HCT116 (cell line): ENCODE measurements at regions not wholly inside any gene's neighbourhood (a gene's known extent, or its start where the extent isn't known, plus 50 kb on each side); places are given as distances from the start of the nearest gene placed in this dataset.

Source experiments
- ELF1 ChIP-seq: IDR thresholded peaks from 2 replicates; pipeline ENCODE4 v1.6.1; 2012; ENCODE audit warnings: low read depth, borderline replicate concordance
- EZH2 ChIP-seq: fragments of 200-600 bp; sonication (generic); IDR thresholded peaks from 2 replicates; pipeline ENCODE4 v1.6.1; 2017; ENCODE audit warnings: antibody characterized with exemption, mixed run types
- EZH2phosphoT487 ChIP-seq: fragments of 200-600 bp; IDR thresholded peaks from 2 replicates; pipeline ENCODE4 v1.6.1; 2018; ENCODE audit warnings: antibody characterized with exemption, borderline replicate concordance
- POLR2A ChIP-seq: IDR thresholded peaks from 2 replicates; pipeline ENCODE4 v1.7.0; 2011; ENCODE audit warnings: borderline replicate concordance; ENCODE audit not compliant: insufficient read depth, insufficient read length; ENCODE audit errors: extremely low read depth
- POLR2AphosphoS5 ChIP-seq: IDR thresholded peaks from 2 replicates; pipeline ENCODE4 v1.6.1; 2011; ENCODE audit warnings: mild to moderate bottlenecking, low read depth, low read length, moderate library complexity
- SP1 ChIP-seq: IDR thresholded peaks from 2 replicates; pipeline ENCODE4 v1.6.1; 2012; ENCODE audit warnings: low read depth
- TCF7L2 ChIP-seq: IDR thresholded peaks from 2 replicates; pipeline ENCODE4 v1.7.0; 2011; ENCODE audit warnings: borderline replicate concordance, inconsistent platforms; ENCODE audit not compliant: insufficient read depth, insufficient read length; ENCODE audit errors: extremely low read depth
- ZNF274 ChIP-seq: fragments of 200-500 bp; sonication (Bioruptor generic); IDR thresholded peaks from 2 replicates; pipeline ENCODE4 v1.6.1; 2014; ENCODE audit warnings: mild to moderate bottlenecking, low read depth, low read length, inconsistent platforms
- TF ChIP-seq, protein P1 (sequence below), 3 experiments: fragments of 200-600 bp in 1 of 3; sonication (generic) in 1 of 3; IDR thresholded peaks in 2 of 3; conservative IDR thresholded peaks in 1 of 3; 2 replicates each; pipeline ENCODE4 v1.5.1; 2012 to 2017; ENCODE audit warnings: low read depth in 2 of 3, low read length in 2 of 3, antibody characterized with exemption in 1 of 3, borderline replicate concordance in 1 of 3, control low read depth in 1 of 3, mild to moderate bottlenecking in 1 of 3, mixed read lengths in 1 of 3, mixed run types in 1 of 3, moderate library complexity in 1 of 3; ENCODE audit not compliant: insufficient read depth in 1 of 3
- TF ChIP-seq, protein P2 (sequence below): IDR thresholded peaks from 2 replicates; pipeline ENCODE4 v1.6.1; 2012; ENCODE audit warnings: low read depth

DNA sequence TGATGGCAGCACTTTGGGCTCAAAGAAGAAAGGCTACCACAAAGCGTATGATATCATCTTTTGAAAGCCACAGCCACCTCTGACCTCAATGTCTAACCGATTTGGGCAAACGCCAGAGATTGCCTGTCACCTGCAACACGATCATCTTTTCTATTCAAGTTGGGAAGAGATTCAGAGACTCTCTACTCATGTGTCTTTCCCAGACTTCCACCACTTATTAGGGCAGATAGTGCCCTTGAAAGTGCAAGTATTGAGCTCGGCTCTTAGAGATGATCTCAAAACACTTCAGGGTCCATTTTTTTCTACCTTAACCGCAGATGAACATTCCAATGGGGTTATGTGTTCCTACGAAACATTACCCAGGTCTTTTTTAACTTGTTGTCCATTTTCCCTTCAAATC, 213.7 kb downstream of the DRD1 start:
- TF ChIP-seq, protein P1, sequence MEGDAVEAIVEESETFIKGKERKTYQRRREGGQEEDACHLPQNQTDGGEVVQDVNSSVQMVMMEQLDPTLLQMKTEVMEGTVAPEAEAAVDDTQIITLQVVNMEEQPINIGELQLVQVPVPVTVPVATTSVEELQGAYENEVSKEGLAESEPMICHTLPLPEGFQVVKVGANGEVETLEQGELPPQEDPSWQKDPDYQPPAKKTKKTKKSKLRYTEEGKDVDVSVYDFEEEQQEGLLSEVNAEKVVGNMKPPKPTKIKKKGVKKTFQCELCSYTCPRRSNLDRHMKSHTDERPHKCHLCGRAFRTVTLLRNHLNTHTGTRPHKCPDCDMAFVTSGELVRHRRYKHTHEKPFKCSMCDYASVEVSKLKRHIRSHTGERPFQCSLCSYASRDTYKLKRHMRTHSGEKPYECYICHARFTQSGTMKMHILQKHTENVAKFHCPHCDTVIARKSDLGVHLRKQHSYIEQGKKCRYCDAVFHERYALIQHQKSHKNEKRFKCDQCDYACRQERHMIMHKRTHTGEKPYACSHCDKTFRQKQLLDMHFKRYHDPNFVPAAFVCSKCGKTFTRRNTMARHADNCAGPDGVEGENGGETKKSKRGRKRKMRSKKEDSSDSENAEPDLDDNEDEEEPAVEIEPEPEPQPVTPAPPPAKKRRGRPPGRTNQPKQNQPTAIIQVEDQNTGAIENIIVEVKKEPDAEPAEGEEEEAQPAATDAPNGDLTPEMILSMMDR (IDR thresholded peaks at IDR 0.05 in 2 of 3, conservative IDR thresholded peaks at IDR 0.05 in 1 of 3; ENCODE audit: borderline replicate concordance in 1 of 3, insufficient read depth in 1 of 3, low read depth in 2 of 3, low read length in 2 of 3): no peak
- no peak for TF ChIP-seq POLR2A
- TF ChIP-seq ZNF274: no peak
- no peak for TF ChIP-seq EZH2
- no peak for TF ChIP-seq EZH2phosphoT487
- TF ChIP-seq, protein P2, sequence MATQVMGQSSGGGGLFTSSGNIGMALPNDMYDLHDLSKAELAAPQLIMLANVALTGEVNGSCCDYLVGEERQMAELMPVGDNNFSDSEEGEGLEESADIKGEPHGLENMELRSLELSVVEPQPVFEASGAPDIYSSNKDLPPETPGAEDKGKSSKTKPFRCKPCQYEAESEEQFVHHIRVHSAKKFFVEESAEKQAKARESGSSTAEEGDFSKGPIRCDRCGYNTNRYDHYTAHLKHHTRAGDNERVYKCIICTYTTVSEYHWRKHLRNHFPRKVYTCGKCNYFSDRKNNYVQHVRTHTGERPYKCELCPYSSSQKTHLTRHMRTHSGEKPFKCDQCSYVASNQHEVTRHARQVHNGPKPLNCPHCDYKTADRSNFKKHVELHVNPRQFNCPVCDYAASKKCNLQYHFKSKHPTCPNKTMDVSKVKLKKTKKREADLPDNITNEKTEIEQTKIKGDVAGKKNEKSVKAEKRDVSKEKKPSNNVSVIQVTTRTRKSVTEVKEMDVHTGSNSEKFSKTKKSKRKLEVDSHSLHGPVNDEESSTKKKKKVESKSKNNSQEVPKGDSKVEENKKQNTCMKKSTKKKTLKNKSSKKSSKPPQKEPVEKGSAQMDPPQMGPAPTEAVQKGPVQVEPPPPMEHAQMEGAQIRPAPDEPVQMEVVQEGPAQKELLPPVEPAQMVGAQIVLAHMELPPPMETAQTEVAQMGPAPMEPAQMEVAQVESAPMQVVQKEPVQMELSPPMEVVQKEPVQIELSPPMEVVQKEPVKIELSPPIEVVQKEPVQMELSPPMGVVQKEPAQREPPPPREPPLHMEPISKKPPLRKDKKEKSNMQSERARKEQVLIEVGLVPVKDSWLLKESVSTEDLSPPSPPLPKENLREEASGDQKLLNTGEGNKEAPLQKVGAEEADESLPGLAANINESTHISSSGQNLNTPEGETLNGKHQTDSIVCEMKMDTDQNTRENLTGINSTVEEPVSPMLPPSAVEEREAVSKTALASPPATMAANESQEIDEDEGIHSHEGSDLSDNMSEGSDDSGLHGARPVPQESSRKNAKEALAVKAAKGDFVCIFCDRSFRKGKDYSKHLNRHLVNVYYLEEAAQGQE: no peak
- TF ChIP-seq ELF1: no peak
- TF ChIP-seq POLR2AphosphoS5: no peak
- TF ChIP-seq TCF7L2: no peak
- TF ChIP-seq SP1: no peak
